Skeletal muscle satellite cell (primary cell): ENCODE measurements at regions not wholly inside any gene's neighbourhood (a gene's known extent, or its start where the extent isn't known, plus 50 kb on each side); places are given as distances from the start of the nearest gene placed in this dataset.

Source experiments
- H3K27me3 ChIP-seq: 2 replicates; pipeline ENCODE4 v1.7.0; 2013; ENCODE audit warnings: low read length; ENCODE audit not compliant: control insufficient read depth, insufficient read depth
- H3K36me3 ChIP-seq: 2 replicates; pipeline ENCODE4 v1.7.0; 2013; ENCODE audit warnings: mild to moderate bottlenecking, control low read depth, low read length; ENCODE audit not compliant: insufficient read depth
- H3K4me1 ChIP-seq: 2 replicates; pipeline ENCODE4 v1.7.0; 2013; ENCODE audit warnings: low read length; ENCODE audit not compliant: control insufficient read depth, insufficient read depth
- H3K4me2 ChIP-seq: 2 replicates; pipeline ENCODE4 v1.7.0; 2013; ENCODE audit warnings: mild to moderate bottlenecking, low read length
- H3K4me3 ChIP-seq: 2 replicates; pipeline ENCODE4 v1.7.0; 2013; ENCODE audit warnings: low read length
- H3K9ac ChIP-seq: 2 replicates; pipeline ENCODE4 v1.7.0; 2013; ENCODE audit warnings: mild to moderate bottlenecking, low read depth, low read length, moderate library complexity
- H3K9me3 ChIP-seq: replicated peaks from 2 replicates; pipeline ENCODE4 v1.7.0; 2013; ENCODE audit warnings: mild to moderate bottlenecking, control low read depth, low read length

GRCh38 chr2:149724091-149724490 is 136.5 kb upstream of the MMADHC start:
- H3K4me2 ChIP-seq, result no peak overlapping the region
- H3K27me3 ChIP-seq, result no peaks in the 10 kb centered on the region
- no peaks in the 10 kb centered on the region for H3K9me3 ChIP-seq
- H3K4me1 ChIP-seq, result no peaks in the 10 kb centered on the region
- no peak overlapping the region for H3K9ac ChIP-seq
- H3K36me3 ChIP-seq, result no peaks in the 10 kb centered on the region
- no peak overlapping the region for H3K4me3 ChIP-seq

GRCh38 chr2:149720615-149721014 is 133.0 kb upstream of the MMADHC start:
- Histone ChIP-seq H3K4me1 (no peaks in the 10 kb centered on the region), H3K9me3 (no peaks in the 10 kb centered on the region)

GRCh38 chr2:149719695-149720094 is 132.1 kb upstream of the MMADHC start:
- Histone ChIP-seq H3K4me2 (no peak overlapping the region), H3K27me3 (no peaks in the 10 kb centered on the region), H3K9me3 (no peaks in the 10 kb centered on the region), H3K4me1 (no peaks in the 10 kb centered on the region), H3K4me3 (no peak overlapping the region), H3K9ac (no peak overlapping the region), H3K36me3 (no peaks in the 10 kb centered on the region)

More at GRCh38 chr2:149720615-149721014, 133.0 kb upstream of the MMADHC start:
- Histone ChIP-seq H3K36me3 (no peaks in the 10 kb centered on the region), H3K27me3 (no peaks in the 10 kb centered on the region), H3K4me3 (no peak overlapping the region), H3K4me2 (no peak overlapping the region), H3K9ac (no peak overlapping the region)

GRCh38 chr2:149716687-149717086 is 129.1 kb upstream of the MMADHC start:
- Histone ChIP-seq H3K27me3 (no peaks in the 10 kb centered on the region), H3K4me1 (no peaks in the 10 kb centered on the region), H3K9me3 (no peaks in the 10 kb centered on the region), H3K4me3 (no peak overlapping the region), H3K4me2 (no peak overlapping the region), H3K9ac (no peak overlapping the region), H3K36me3 (no peaks in the 10 kb centered on the region)

GRCh38 chr2:149715894-149716293 is 128.3 kb upstream of the MMADHC start:
- H3K9ac ChIP-seq, result no peak overlapping the region
- no peaks in the 10 kb centered on the region for H3K9me3 ChIP-seq
- no peak overlapping the region for H3K4me3 ChIP-seq
- no peaks in the 10 kb centered on the region for H3K27me3 ChIP-seq
- no peaks in the 10 kb centered on the region for H3K36me3 ChIP-seq
- no peak overlapping the region for H3K4me2 ChIP-seq
- no peaks in the 10 kb centered on the region for H3K4me1 ChIP-seq

- no peak overlapping the region for H3K4me2 ChIP-seq
- H3K4me3 ChIP-seq, result no peak overlapping the region
- H3K36me3 ChIP-seq, result no peaks in the 10 kb centered on the region
- H3K9me3 ChIP-seq, result no peaks in the 10 kb centered on the region
- H3K4me1 ChIP-seq, result no peaks in the 10 kb centered on the region
- no peaks in the 10 kb centered on the region for H3K27me3 ChIP-seq
- no peak overlapping the region for H3K9ac ChIP-seq
Observed at GRCh38 chr2:149715005-149715592, 127.5 kb upstream of the MMADHC start.

GRCh38 chr2:149709496-149710263 is 122.1 kb upstream of the MMADHC start:
- Histone ChIP-seq H3K9ac (no peak overlapping the region), H3K4me1 (no peaks in the 10 kb centered on the region), H3K36me3 (no peaks in the 10 kb centered on the region), H3K9me3 (no peaks in the 10 kb centered on the region), H3K27me3 (no peaks in the 10 kb centered on the region), H3K4me2 (no peak overlapping the region), H3K4me3 (no peak overlapping the region)

GRCh38 chr2:149703281-149703680 is 115.7 kb upstream of the MMADHC start:
- Histone ChIP-seq H3K9me3 (no peaks in the 10 kb centered on the region), H3K27me3 (no peaks in the 10 kb centered on the region), H3K4me2 (no peak overlapping the region), H3K36me3 (no peaks in the 10 kb centered on the region), H3K4me1 (no peaks in the 10 kb centered on the region), H3K9ac (no peak overlapping the region), H3K4me3 (no peak overlapping the region)

- Histone ChIP-seq H3K4me2 (no peak overlapping the region), H3K36me3 (no peaks in the 10 kb centered on the region), H3K9ac (no peak overlapping the region), H3K4me1 (no peaks in the 10 kb centered on the region), H3K9me3 (no peaks in the 10 kb centered on the region), H3K27me3 (no peaks in the 10 kb centered on the region), H3K4me3 (no peak overlapping the region)
Observed at GRCh38 chr2:149702571-149702970, 115.0 kb upstream of the MMADHC start.

GRCh38 chr2:149701241-149701640 is 113.7 kb upstream of the MMADHC start:
- H3K27me3 ChIP-seq, result no peaks in the 10 kb centered on the region
- no peak overlapping the region for H3K9ac ChIP-seq
- no peak overlapping the region for H3K4me3 ChIP-seq
- no peaks in the 10 kb centered on the region for H3K4me1 ChIP-seq
- no peaks in the 10 kb centered on the region for H3K36me3 ChIP-seq
- H3K9me3 ChIP-seq, result no peaks in the 10 kb centered on the region
- no peak overlapping the region for H3K4me2 ChIP-seq

- Histone ChIP-seq H3K4me1 (no peaks in the 10 kb centered on the region), H3K9ac (no peak overlapping the region), H3K27me3 (no peaks in the 10 kb centered on the region), H3K4me2 (no peak overlapping the region), H3K36me3 (no peaks in the 10 kb centered on the region), H3K4me3 (no peak overlapping the region), H3K9me3 (no peaks in the 10 kb centered on the region)
Observed at GRCh38 chr2:149692961-149693396, 105.4 kb upstream of the MMADHC start.

GRCh38 chr2:149690825-149691224 is 103.2 kb upstream of the MMADHC start:
- H3K9me3 ChIP-seq, result no peaks in the 10 kb centered on the region
- H3K4me1 ChIP-seq, result no peaks in the 10 kb centered on the region
- H3K4me3 ChIP-seq, result no peak overlapping the region
- no peak overlapping the region for H3K4me2 ChIP-seq
- H3K36me3 ChIP-seq, result no peaks in the 10 kb centered on the region
- no peaks in the 10 kb centered on the region for H3K27me3 ChIP-seq
- no peak overlapping the region for H3K9ac ChIP-seq
